ENCODE measurements at regions not wholly inside any gene's neighbourhood (a gene's known extent, or its start where the extent isn't known, plus 50 kb on each side); places are given as distances from the start of the nearest gene placed in this dataset.

DNA sequence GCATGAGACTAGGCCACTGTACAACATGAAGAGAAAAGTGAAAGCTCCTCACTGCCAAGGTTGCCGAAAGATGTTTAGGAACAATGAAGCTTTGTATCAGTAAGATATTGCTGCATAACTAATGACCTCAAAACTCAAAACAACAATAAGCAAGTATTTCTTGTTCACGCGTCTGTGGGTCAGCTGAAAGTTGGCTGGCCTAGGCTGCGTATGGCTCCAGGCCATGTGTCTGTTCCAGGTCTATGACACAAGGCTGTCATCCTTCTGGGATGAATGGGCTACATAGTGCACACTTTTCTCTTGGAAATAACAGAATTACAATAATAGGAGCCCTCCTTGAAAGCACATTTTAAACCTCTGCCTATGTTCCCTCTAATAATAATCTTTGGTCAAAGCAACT, 515.9 kb downstream of the PLPP3 start:
- no peak overlapping the region for H3K27ac Mint-ChIP-seq
- H3K36me3 Mint-ChIP-seq (ENCODE audit: insufficient read depth in 2 of 2) = no peaks in the 10 kb centered on the region
- H3K4me1 Mint-ChIP-seq (ENCODE audit: low read depth) = no peaks in the 10 kb centered on the region
- no peak for DNase-seq
- no peak for ATAC-seq (replicated peaks in 1 of 2)
- no peaks in the 10 kb centered on the region for H3K9me3 Mint-ChIP-seq
- H3K4me3 Mint-ChIP-seq = no peak overlapping the region
- H3K27me3 Mint-ChIP-seq (ENCODE audit: low read depth) = peaks cover 9% of the 10 kb centered on the region

GRCh38 chr1:56062625-56063024, 516.7 kb downstream of the PLPP3 start:
- ATAC-seq (replicated peaks in 1 of 2) (no peak), DNase-seq (no peak)
- H3K36me3 Mint-ChIP-seq (ENCODE audit: insufficient read depth in 2 of 2) = no peaks in the 10 kb centered on the region
- no peak overlapping the region for H3K4me3 Mint-ChIP-seq
- H3K27me3 Mint-ChIP-seq (ENCODE audit: low read depth) = peaks cover 9% of the 10 kb centered on the region
- H3K27ac Mint-ChIP-seq = no peak overlapping the region
- H3K4me1 Mint-ChIP-seq (ENCODE audit: low read depth) = no peaks in the 10 kb centered on the region
- H3K9me3 Mint-ChIP-seq = no peaks in the 10 kb centered on the region

- H3K4me3 Mint-ChIP-seq = no peak overlapping the region
- ATAC-seq (replicated peaks in 1 of 2) = no peak
- H3K27ac Mint-ChIP-seq = no peak overlapping the region
- H3K27me3 Mint-ChIP-seq (ENCODE audit: low read depth) = peaks cover 2% of the 10 kb centered on the region
- DNase-seq = no peak
- no peaks in the 10 kb centered on the region for H3K36me3 Mint-ChIP-seq (ENCODE audit: insufficient read depth in 2 of 2)
- no peaks in the 10 kb centered on the region for H3K4me1 Mint-ChIP-seq (ENCODE audit: low read depth)
- H3K9me3 Mint-ChIP-seq = no peaks in the 10 kb centered on the region
Measured at GRCh38 chr1:56061824-56062223, 517.5 kb downstream of the PLPP3 start.

DNA sequence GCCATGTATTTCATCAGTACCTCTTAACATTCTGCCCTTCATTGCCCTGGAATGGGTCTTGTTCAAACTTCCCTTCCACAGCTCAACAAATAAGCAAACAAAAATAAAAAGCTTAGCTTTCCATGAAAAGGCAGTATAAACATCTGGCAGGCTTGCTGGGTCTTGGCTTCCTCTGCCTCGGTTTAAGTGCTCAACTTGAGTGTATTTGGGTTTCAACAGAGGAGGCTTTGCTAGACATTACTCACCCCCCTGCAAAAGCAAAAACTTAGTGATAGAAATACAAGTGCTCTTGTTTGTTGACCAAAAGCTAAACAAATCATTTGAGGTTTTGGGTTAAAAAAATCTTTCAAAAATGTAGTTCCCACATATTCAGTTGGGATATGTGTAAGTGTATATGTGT, 518.5 kb downstream of the PLPP3 start:
- Mint-ChIP-seq H3K36me3 (ENCODE audit: insufficient read depth in 2 of 2) (no peaks in the 10 kb centered on the region), H3K27me3 (ENCODE audit: low read depth) (no peaks in the 10 kb centered on the region), H3K9me3 (no peaks in the 10 kb centered on the region), H3K27ac (no peak overlapping the region), H3K4me3 (no peak overlapping the region), H3K4me1 (ENCODE audit: low read depth) (no peaks in the 10 kb centered on the region)
- no peak for DNase-seq
- no peak for ATAC-seq (replicated peaks in 1 of 2)

GRCh38 chr1:56057466-56058405, 521.6 kb downstream of the PLPP3 start:
- DNase-seq (no peak), ATAC-seq (replicated peaks in 1 of 2) (no peak)
- no peaks in the 10 kb centered on the region for H3K9me3 Mint-ChIP-seq
- no peaks in the 10 kb centered on the region for H3K4me1 Mint-ChIP-seq (ENCODE audit: low read depth)
- H3K4me3 Mint-ChIP-seq = no peak overlapping the region
- no peak overlapping the region for H3K27ac Mint-ChIP-seq
- no peaks in the 10 kb centered on the region for H3K36me3 Mint-ChIP-seq (ENCODE audit: insufficient read depth in 2 of 2)
- H3K27me3 Mint-ChIP-seq (ENCODE audit: low read depth) = no peaks in the 10 kb centered on the region

- H3K36me3 Mint-ChIP-seq (ENCODE audit: insufficient read depth in 2 of 2) = no peaks in the 10 kb centered on the region
- no peak for DNase-seq
- no peaks in the 10 kb centered on the region for H3K9me3 Mint-ChIP-seq
- no peak for ATAC-seq (replicated peaks in 1 of 2)
- H3K27me3 Mint-ChIP-seq (ENCODE audit: low read depth) = no peaks in the 10 kb centered on the region
- no peaks in the 10 kb centered on the region for H3K4me1 Mint-ChIP-seq (ENCODE audit: low read depth)
- H3K27ac Mint-ChIP-seq = no peak overlapping the region
- no peak overlapping the region for H3K4me3 Mint-ChIP-seq
Measured at GRCh38 chr1:56056438-56057287, 522.7 kb downstream of the PLPP3 start.

GRCh38 chr1:56054959-56055358, 524.4 kb downstream of the PLPP3 start:
- Mint-ChIP-seq H3K4me3 (no peak overlapping the region), H3K9me3 (no peaks in the 10 kb centered on the region), H3K36me3 (ENCODE audit: insufficient read depth in 2 of 2) (peaks cover 0 to 1% of the 10 kb centered on the region in 2 donors), H3K27ac (no peak overlapping the region), H3K27me3 (ENCODE audit: low read depth) (no peaks in the 10 kb centered on the region), H3K4me1 (ENCODE audit: low read depth) (no peaks in the 10 kb centered on the region)
- DNase-seq = no peak
- no peak for ATAC-seq (replicated peaks in 1 of 2)

GRCh38 chr1:56052041-56052440, 527.3 kb downstream of the PLPP3 start:
- ATAC-seq (replicated peaks in 1 of 2) (no peak), DNase-seq (no peak)
- Mint-ChIP-seq H3K9me3 (peaks cover 0 to 1% of the 10 kb centered on the region in 2 donors), H3K36me3 (ENCODE audit: insufficient read depth in 2 of 2) (peaks cover 0 to 1% of the 10 kb centered on the region in 2 donors), H3K27ac (no peak overlapping the region), H3K4me1 (ENCODE audit: low read depth) (no peaks in the 10 kb centered on the region), H3K27me3 (ENCODE audit: low read depth) (no peaks in the 10 kb centered on the region), H3K4me3 (no peak overlapping the region)

DNA sequence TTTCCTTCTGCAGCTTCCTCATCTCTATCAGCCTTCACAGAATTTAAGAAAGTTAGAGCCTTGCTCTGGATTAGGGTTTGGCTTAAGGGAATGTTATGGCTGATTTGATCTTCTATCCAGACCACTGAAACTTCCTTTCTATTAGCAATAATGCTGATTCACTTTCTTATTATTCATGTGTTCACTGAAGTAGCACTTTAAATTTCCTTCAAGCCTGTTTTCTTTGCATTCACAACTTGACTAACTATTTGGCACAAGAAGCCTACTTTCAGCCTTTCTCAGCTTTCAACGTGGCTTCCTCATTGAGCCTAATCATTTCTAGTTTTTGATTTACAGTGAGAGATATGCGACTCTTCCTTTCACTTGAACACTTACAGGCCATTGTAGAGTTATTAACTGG, 528.5 kb downstream of the PLPP3 start:
- DNase-seq (no peak), ATAC-seq (replicated peaks in 1 of 2) (no peak)
- H3K36me3 Mint-ChIP-seq (ENCODE audit: insufficient read depth in 2 of 2) = peaks cover 0 to 1% of the 10 kb centered on the region in 2 donors
- no peak overlapping the region for H3K4me3 Mint-ChIP-seq
- H3K27me3 Mint-ChIP-seq (ENCODE audit: low read depth) = no peaks in the 10 kb centered on the region
- no peak overlapping the region for H3K27ac Mint-ChIP-seq
- peaks cover 0 to 1% of the 10 kb centered on the region in 2 donors for H3K9me3 Mint-ChIP-seq
- no peaks in the 10 kb centered on the region for H3K4me1 Mint-ChIP-seq (ENCODE audit: low read depth)

DNA sequence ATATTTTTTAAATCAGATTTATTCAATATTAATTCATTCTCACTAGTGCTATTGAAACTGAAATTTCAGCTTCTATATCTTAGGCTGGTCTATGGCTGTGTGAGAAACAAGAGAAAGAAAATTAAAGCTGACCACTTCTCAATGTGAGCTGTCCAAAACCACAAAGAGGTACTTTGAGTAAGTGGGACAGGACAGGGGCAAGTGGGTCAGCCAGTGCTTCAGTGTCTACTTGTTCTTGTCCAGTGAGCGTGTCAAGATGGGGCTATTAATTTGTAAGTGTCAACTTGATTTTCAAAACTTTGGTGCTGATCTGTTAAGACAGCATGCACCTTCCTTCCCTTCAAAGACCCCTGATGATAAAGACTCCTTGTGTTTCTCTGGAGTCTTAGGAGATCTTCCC, 533.9 kb downstream of the PLPP3 start:
- no peak overlapping the region for H3K4me3 Mint-ChIP-seq
- ATAC-seq (replicated peaks in 1 of 2) (no peak), DNase-seq (no peak)
- H3K4me1 Mint-ChIP-seq (ENCODE audit: low read depth) = no peaks in the 10 kb centered on the region
- no peak overlapping the region for H3K27ac Mint-ChIP-seq
- H3K9me3 Mint-ChIP-seq = peaks cover 0 to 1% of the 10 kb centered on the region in 2 donors
- no peaks in the 10 kb centered on the region for H3K27me3 Mint-ChIP-seq (ENCODE audit: low read depth)
- no peaks in the 10 kb centered on the region for H3K36me3 Mint-ChIP-seq (ENCODE audit: insufficient read depth in 2 of 2)

DNA sequence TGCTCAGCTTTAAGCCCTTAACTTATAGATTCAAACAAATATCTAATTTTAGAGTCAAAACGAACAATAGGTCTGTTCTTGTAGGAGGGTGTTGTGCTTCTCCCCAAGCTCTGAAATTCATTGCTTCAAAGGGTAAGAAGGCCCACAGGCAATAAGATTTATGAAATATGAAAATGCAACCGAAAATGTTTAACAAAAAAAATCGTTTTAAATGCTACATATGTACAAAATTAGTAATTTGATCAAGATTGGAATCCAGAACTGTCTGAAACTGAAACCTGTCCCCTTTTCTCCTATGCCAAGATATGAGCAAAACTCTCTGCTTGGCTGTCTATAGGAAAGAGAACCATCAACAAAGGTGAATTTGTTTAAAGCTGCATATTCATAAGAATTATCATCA, 534.3 kb downstream of the PLPP3 start:
- Mint-ChIP-seq H3K4me3 (no peak overlapping the region), H3K27me3 (ENCODE audit: low read depth) (no peaks in the 10 kb centered on the region), H3K27ac (no peak overlapping the region), H3K9me3 (peaks cover 0 to 1% of the 10 kb centered on the region in 2 donors), H3K4me1 (ENCODE audit: low read depth) (no peaks in the 10 kb centered on the region), H3K36me3 (ENCODE audit: insufficient read depth in 2 of 2) (no peaks in the 10 kb centered on the region)
- DNase-seq = no peak
- no peak for ATAC-seq (replicated peaks in 1 of 2)

- Mint-ChIP-seq H3K4me1 (ENCODE audit: low read depth) (no peaks in the 10 kb centered on the region), H3K4me3 (no peak overlapping the region), H3K27me3 (ENCODE audit: low read depth) (no peaks in the 10 kb centered on the region), H3K36me3 (ENCODE audit: insufficient read depth in 2 of 2) (peaks cover 0 to 1% of the 10 kb centered on the region in 2 donors), H3K9me3 (peaks cover 4 to 8% of the 10 kb centered on the region in 2 donors), H3K27ac (no peak overlapping the region)
- no peak for ATAC-seq (replicated peaks in 1 of 2)
- DNase-seq = no peak
Measured at GRCh38 chr1:56036479-56036878, 542.9 kb downstream of the PLPP3 start.

- no peaks in the 10 kb centered on the region for H3K4me1 Mint-ChIP-seq (ENCODE audit: low read depth)
- H3K27me3 Mint-ChIP-seq (ENCODE audit: low read depth) = no peaks in the 10 kb centered on the region
- peaks cover 4 to 8% of the 10 kb centered on the region in 2 donors for H3K9me3 Mint-ChIP-seq
- no peak overlapping the region for H3K4me3 Mint-ChIP-seq
- H3K36me3 Mint-ChIP-seq (ENCODE audit: insufficient read depth in 2 of 2) = peaks cover 0 to 1% of the 10 kb centered on the region in 2 donors
- no peak overlapping the region for H3K27ac Mint-ChIP-seq
- DNase-seq (no peak), ATAC-seq (replicated peaks in 1 of 2) (no peak)
Measured at GRCh38 chr1:56034847-56035481, 544.4 kb downstream of the PLPP3 start.

Data from activated T-cell treated with anti-CD3 and anti-CD28 coated beads, Interleukin-2, amount 50 U/mL, for 72 hours (primary cell).